ENCODE measurements at regions not wholly inside any gene's neighbourhood (a gene's known extent, or its start where the extent isn't known, plus 50 kb on each side); places are given as distances from the start of the nearest gene placed in this dataset.

DNA sequence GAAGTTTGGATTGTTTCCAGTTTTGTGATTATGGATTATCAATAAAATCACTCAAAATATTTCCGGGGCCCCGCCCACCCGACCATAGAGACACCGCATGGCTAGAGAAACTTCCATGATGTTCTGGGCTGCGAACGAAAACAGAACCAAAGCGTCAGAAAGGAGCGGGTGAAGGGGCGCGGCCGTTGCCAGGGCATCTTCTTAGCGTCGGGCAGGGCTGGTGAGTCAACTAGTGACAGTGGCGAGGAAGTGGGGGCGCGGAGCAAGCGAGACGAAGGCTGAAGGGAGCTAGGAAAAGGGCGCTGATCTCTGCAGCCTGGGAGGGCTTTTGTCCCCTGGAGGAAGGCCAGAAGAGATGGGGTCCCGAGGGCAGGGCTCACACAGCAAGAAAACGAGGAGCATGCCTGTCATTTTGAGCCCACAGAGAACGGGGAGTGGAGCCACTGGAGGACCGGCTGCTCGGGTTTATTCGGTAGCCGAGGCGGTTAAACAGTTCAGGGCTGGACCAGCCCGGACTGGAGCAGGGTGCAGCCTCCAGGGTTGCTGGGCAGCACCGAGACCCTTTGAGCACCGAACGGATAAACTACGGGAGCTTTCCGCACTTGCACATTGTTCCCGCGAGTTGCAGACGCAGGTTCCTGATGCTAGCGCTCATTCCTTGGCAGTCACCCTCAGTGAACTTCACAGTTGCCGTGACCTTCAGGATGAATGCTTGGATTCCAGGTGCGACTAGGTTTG, 298.1 kb upstream of the TRPC5 start:
- TF ChIP-seq POLR2AphosphoS5 (IDR thresholded peaks at IDR 0.05; ENCODE audit: low read depth) (no peak), CREB1 (CRISPR knock-in tag; IDR thresholded peaks at IDR 0.05; ENCODE audit: low read depth) (no peak), EZH2phosphoT487 (IDR thresholded peaks at IDR 0.05; ENCODE audit: unreplicated experiment) (no peak), ZNF331 (CRISPR knock-in tag; IDR thresholded peaks at IDR 0.05; ENCODE audit: low read depth) (no peak), REST (IDR thresholded peaks at IDR 0.05; ENCODE audit: unreplicated experiment) (no peak), EZH2 (IDR thresholded peaks at IDR 0.05; ENCODE audit: low read depth, unreplicated experiment) (no peak)
- TF ChIP-seq, protein P1, sequence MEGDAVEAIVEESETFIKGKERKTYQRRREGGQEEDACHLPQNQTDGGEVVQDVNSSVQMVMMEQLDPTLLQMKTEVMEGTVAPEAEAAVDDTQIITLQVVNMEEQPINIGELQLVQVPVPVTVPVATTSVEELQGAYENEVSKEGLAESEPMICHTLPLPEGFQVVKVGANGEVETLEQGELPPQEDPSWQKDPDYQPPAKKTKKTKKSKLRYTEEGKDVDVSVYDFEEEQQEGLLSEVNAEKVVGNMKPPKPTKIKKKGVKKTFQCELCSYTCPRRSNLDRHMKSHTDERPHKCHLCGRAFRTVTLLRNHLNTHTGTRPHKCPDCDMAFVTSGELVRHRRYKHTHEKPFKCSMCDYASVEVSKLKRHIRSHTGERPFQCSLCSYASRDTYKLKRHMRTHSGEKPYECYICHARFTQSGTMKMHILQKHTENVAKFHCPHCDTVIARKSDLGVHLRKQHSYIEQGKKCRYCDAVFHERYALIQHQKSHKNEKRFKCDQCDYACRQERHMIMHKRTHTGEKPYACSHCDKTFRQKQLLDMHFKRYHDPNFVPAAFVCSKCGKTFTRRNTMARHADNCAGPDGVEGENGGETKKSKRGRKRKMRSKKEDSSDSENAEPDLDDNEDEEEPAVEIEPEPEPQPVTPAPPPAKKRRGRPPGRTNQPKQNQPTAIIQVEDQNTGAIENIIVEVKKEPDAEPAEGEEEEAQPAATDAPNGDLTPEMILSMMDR (conservative IDR thresholded peaks at IDR 0.05; ENCODE audit: low read depth in 2 of 2), result no peak
